COLO668 (cell line): ENCODE measurements at regions not wholly inside any gene's neighbourhood (a gene's known extent, or its start where the extent isn't known, plus 50 kb on each side); places are given as distances from the start of the nearest gene placed in this dataset.
"Not testable (repeated sequence)": the region's sequence is repeated elsewhere in the genome, so short reads cannot be mapped to it uniquely, and the experiment has no call there.

Source experiments
- DNase-seq: peaks from one replicate; lab custom pipeline; 2025; ENCODE audit not compliant: unreplicated experiment; lab: John Stamatoyannopoulos, UW

DNA sequence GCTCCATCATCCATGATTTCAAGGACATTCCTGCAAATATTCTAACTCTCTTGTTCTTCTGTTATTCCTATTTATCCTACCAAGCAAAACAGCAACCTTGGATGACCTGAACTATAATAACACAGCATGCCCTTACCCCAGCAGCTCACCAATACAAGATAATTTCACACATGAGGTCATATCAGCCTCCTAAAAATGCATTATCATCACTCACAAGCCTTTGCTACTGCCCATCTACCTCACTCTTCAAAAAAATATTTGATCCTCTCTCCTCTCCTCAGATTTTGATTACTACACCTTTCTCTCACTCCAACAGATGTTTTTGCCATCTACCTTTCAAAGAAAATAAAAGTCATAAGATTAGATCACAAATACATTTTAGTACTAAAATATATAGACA lies 777.6 kb upstream of the NCAM2 start:
- no peak for DNase-seq

DNA sequence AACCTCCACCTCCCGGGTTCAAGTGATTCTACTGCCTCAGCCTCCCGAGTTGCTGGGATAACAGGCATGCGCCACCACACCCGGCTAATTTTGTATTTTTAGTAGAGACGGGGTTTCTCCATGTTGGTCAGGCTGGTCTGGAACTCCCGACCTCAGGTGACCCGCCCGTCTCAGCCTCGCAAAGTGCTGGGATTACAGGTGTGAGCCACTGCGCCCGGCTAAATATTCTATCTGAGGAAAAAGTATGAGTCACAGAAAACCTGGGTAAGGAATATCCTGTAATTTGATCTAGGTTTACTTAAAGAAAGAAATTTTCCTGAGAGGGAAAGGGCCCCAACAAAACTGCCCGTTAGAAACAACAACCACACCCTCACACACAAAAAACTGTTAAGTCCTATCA lies 776.2 kb upstream of the NCAM2 start:
- not testable (repeated sequence) for DNase-seq

GRCh38 chr21:20236649-20237048 lies 761.6 kb upstream of the NCAM2 start:
- DNase-seq, result not testable (repeated sequence)

GRCh38 chr21:20249401-20249800 lies 748.8 kb upstream of the NCAM2 start:
- DNase-seq, result no peak

GRCh38 chr21:20250337-20250736 lies 747.9 kb upstream of the NCAM2 start:
- DNase-seq, result no peak

- DNase-seq, result no peak
Observed at GRCh38 chr21:20253261-20253660, 744.9 kb upstream of the NCAM2 start.

DNA sequence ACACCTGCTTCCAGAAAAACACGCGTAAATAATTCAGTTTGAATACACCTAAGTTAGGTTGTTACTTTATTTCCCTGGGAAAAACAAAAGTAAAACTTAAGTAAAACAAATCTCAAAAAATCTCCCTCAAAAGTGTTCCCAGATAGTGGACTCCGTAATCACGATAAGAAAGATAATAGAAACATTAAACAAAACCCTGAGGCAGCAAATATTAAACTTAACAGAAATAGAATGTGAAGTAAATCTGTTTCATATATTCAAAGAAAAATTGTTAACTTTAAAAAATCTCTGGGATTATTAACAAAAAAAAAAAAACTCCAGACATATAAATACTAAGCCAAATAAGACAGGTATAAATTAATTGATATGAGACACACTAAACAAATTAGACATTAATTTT lies 743.2 kb upstream of the NCAM2 start:
- DNase-seq, result no peak

- no peak for DNase-seq
Observed at GRCh38 chr21:20257052-20257740, 741.0 kb upstream of the NCAM2 start.

DNA sequence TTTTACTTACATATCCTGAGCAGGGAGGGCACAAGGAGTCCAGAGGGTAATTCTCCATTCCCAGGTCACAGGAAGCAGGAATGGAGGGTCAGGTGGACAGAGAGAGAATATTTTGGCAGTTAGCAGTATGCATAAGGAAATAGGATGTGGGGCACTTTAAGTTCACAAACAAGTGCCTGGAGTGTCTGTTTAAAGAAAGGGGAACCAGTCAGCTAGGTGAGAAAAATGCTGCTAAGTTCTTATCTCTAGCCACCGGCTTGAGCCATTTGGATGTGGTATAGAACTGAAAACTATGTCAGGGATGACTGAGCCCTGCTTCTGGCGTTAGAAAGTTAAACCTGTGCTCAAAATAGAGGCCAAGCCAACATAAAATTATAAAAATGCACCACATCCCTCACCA lies 739.7 kb upstream of the NCAM2 start:
- no peak for DNase-seq

GRCh38 chr21:20259031-20259867 lies 739.0 kb upstream of the NCAM2 start:
- no peak for DNase-seq

GRCh38 chr21:20260124-20260523 lies 738.1 kb upstream of the NCAM2 start:
- DNase-seq, result no peak

DNA sequence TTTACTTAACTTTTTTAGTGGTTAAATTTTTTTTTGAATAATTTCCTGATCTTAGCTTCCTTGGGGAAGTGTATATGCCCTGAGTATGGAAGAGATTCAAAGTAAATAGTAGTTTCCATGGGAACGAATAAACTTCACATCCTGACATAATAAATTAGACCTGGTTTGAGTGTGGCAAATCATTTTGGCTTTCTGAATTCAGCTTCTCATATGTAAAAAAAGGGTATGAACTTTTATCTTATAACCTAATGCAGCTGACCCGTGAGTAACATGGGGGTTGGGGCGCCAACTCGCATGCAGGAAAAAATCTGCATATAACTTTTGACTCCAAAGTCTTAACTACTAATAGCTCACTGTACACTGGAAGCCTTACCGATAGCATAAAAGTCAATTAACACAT lies 736.8 kb upstream of the NCAM2 start:
- DNase-seq, result no peak

DNA sequence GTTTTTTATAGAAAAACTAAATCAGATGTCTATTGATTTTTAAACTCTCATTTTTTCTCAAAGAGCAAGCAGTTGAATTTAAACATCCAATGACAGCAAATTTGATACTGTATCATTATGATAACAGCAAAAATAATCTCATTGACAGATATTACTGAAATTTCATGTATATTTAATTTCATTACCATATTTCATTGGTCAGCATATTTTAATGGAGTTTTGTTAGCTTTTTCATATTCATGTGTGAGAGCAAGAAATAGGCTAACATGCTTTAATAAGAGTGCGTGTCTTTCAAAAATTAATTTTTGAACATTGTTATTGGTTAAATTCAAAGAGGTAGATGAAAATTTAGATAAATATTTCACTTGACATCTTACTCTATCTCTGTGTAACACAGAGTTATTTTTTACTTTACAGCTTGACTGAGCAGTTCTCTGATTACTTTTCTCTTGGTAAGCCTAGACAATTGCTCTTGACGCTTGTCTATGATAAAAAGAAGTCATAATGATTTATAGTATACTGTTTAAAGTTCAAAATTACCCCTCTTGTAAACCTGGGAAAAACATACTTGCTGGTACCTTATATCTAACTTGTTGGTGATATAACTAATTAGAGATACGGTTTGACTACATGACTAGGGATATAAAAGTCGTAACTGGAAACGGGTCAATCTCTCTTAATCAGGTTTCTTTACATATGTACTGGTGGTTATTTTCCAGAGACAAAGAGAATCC lies 732.3 kb upstream of the NCAM2 start:
- no peak for DNase-seq

DNA sequence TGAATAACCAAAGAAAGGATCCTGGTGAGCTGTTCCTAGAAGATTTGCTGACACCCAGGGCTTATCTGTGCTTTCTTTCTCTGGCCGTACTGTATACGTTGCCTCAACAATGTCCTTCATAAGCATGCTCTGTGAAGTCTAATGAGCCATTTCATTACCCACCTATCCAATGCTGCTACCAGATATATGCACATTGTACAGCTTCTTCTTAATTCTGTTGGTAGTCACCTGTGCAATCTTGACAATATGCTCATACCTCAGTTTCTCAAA lies 731.8 kb upstream of the NCAM2 start:
- DNase-seq, result no peak

GRCh38 chr21:20270365-20271055 lies 727.7 kb upstream of the NCAM2 start:
- DNase-seq, result no peak

DNA sequence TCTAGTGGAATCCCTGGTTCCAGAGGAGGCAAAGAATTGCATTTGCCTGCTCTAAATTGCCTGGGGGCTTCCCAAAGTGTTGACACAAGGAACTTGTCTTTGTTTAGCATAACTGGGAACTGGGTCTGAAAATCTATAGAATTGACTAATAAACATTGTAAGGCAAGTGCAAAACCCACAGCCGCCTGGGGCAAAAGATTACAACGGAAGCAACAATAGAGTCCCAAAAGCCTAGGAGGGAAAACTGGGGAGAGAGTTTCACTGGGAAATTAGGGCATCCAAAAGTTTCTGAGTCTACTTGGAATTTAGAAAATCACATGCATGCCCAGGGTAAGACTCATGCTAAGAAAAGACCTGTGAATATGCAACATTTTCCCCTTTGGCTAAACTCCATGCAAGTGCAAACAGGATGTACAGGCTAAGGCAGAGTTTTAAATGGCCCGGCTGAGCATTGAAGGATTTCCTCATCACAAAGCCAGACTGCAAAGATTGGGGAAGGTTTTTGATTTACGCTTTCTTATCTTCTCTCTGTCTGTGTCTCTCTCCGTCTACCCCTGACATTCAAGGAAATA lies 725.3 kb upstream of the NCAM2 start:
- DNase-seq, result no peak

GRCh38 chr21:20276377-20276776 lies 721.8 kb upstream of the NCAM2 start:
- DNase-seq, result no peak

DNA sequence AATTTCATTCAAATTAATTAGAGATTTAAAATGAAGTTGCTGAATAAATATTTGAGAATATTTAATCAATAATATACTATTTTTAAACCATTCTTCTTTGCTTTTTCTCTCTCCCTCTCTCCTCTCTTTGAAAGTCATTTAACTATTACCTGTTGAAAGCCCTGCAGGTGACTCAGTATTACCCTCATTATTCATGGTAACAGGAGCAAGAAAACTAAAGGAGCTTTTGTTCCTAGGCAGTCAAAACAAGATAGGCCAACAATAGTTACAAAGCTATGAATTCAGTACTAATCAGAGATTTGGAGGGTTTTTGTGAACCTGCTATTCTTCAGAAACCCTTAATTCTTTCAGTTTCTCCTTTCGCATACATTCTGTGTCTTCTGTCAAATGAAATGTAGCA lies 721.3 kb upstream of the NCAM2 start:
- DNase-seq, result no peak

DNA sequence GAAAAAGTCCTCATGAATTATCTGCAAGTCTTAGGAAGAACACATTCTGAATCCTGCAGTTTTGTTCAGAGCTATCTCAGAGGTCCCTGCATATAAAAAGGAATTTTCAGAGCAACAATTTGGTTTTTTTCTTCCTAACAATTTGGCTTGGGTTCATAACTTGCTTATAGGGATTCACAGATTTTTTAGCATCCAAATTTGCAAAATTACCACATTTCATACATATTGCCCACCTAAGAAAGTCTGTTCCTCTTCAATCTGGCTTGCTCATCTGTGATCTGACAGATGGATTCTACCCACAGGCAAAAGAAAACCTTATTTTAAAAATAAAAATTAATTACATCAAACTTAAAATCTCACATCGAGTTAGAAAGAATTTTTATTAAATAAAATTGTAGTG lies 714.4 kb upstream of the NCAM2 start:
- no peak for DNase-seq

DNA sequence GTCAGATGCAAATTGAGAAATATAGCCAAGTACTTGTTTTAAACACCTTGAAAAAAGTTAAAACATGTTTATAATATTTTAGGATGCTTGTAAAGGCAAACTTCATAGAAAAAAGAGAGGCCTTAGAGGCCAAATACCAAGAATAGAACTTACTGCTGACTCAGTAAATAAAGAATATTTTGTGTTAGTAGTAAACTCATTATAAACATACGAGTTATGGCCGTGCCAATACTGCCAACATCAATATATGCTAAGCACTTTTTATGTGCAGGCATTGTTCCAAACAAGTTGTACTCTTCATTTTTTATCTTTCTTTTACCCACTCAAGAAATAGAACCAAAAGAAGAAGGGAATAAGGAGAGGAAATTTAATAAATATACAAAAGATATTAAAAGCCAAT lies 705.9 kb upstream of the NCAM2 start:
- no peak for DNase-seq

DNA sequence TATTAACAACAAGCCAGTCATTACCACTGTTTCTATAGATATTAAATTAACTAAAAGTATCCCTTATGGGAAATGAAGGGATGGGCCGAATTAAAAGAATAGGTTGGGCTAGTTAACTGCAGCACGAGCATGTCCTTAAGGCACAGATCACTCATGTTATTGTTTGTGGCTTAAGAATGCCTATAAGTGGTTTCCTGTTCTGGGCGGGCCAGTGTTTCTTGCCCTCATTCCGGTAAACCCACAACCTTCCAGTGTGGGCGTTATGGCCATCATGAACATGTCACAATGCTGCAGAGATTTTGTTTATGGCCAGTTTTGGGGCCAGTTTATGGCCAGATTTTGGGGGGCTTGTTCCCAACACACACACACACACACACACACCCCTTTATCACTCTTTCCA lies 705.4 kb upstream of the NCAM2 start:
- DNase-seq, result not testable (repeated sequence)
